Tibial artery (tissue), 4 donors: ENCODE measurements at regions not wholly inside any gene's neighbourhood (a gene's known extent, or its start where the extent isn't known, plus 50 kb on each side); places are given as distances from the start of the nearest gene placed in this dataset.

Experiments
- DNase-seq, 2 donors: peaks; one replicate each; pipeline ENCODE4 v3.0.0-alpha.2; 2019
- H3K27ac ChIP-seq, 2 donors: fragments of 200-600 bp; sonication (generic) in 1 of 2; 1 replicate in 1 of 2; 2 replicates in 1 of 2; pipeline ENCODE4 v1.5.1; 2018 to 2019; ENCODE audit warnings: mild to moderate bottlenecking in 1 of 2
- H3K27me3 ChIP-seq, 2 donors: fragments of 200-600 bp; sonication (generic) in 1 of 2; one replicate each; pipeline versions ENCODE4 v1.5.1 to v1.6.0; 2016 to 2019
- H3K36me3 ChIP-seq, 3 donors: fragments of 200-600 bp; sonication (generic) in 2 of 3; one replicate each; pipeline ENCODE4 v1.5.1; 2016 to 2019; ENCODE audit warnings: mild to moderate bottlenecking in 2 of 3
- H3K4me1 ChIP-seq, 4 donors: fragments of 200-600 bp; sonication (generic) in 2 of 4; 1 replicate in 3 of 4; 2 replicates in 1 of 4; pipeline ENCODE4 v1.5.1; 2016 to 2019
- H3K4me3 ChIP-seq, 2 donors: fragments of 200-600 bp; sonication (generic) in 1 of 2; 1 replicate in 1 of 2; 2 replicates in 1 of 2; pipeline ENCODE4 v1.5.1; 2018 to 2019; ENCODE audit warnings: mild to moderate bottlenecking in 2 of 2
- H3K9me3 ChIP-seq, 3 donors: fragments of 200-600 bp; sonication (generic) in 1 of 3; one replicate each; pipeline ENCODE4 v1.5.1; 2016 to 2019
- CTCF ChIP-seq, 2 experiments: fragments of 200-600 bp in 1 of 2; fragments of 450-650 bp in 1 of 2; IDR thresholded peaks; one replicate each; pipeline ENCODE4 v1.5.1; 2017 to 2019; ENCODE audit warnings: antibody characterized with exemption in 2 of 2, mild to moderate bottlenecking in 1 of 2, moderate library complexity in 1 of 2
- intact Hi-C: fragments of 100-400 bp; cut with DNase I; formaldehyde crosslinking; loops from one replicate; pipeline ENCODE4 v1.15.0; 2023; ENCODE audit warnings: low total_unique reads

GRCh38 chr12:25323581-25323982, 72.9 kb upstream of the KRAS start:
- Histone ChIP-seq H3K4me3 (no peak overlapping the region), H3K27me3 (no peaks in the 10 kb centered on the region), H3K27ac (no peak overlapping the region), H3K36me3 (no peaks in the 10 kb centered on the region), H3K9me3 (no peaks in the 10 kb centered on the region), H3K4me1 (no peaks in the 10 kb centered on the region)
- DNase-seq, result no peak
- TF ChIP-seq CTCF (IDR thresholded peaks at IDR 0.05), result no peak
- intact Hi-C loops, result no loop called here

- Histone ChIP-seq H3K27me3 (no peaks in the 10 kb centered on the region), H3K9me3 (no peaks in the 10 kb centered on the region), H3K4me3 (no peak overlapping the region), H3K27ac (no peak overlapping the region), H3K4me1 (no peaks in the 10 kb centered on the region), H3K36me3 (no peaks in the 10 kb centered on the region)
- intact Hi-C loops, result no loop called here
- DNase-seq, result no peak
- TF ChIP-seq CTCF (IDR thresholded peaks at IDR 0.05), result no peak
Measured at GRCh38 chr12:25322918-25323531, 72.3 kb upstream of the KRAS start.

- DNase-seq, result no peak
- H3K27me3 ChIP-seq, result no peaks in the 10 kb centered on the region
- H3K27ac ChIP-seq, result no peak overlapping the region
- intact Hi-C loops, result no loop called here
- no peak overlapping the region for H3K4me3 ChIP-seq
- H3K4me1 ChIP-seq, result no peaks in the 10 kb centered on the region
- no peak for TF ChIP-seq CTCF (IDR thresholded peaks at IDR 0.05)
- no peaks in the 10 kb centered on the region for H3K36me3 ChIP-seq
- H3K9me3 ChIP-seq, result no peaks in the 10 kb centered on the region
Measured at GRCh38 chr12:25322351-25322750, 71.6 kb upstream of the KRAS start.

GRCh38 chr12:25321772-25322171, 71.0 kb upstream of the KRAS start:
- H3K27me3 ChIP-seq, result no peaks in the 10 kb centered on the region
- no peaks in the 10 kb centered on the region for H3K36me3 ChIP-seq
- no peaks in the 10 kb centered on the region for H3K4me1 ChIP-seq
- no peak for DNase-seq
- no peak for TF ChIP-seq CTCF (IDR thresholded peaks at IDR 0.05)
- no peaks in the 10 kb centered on the region for H3K9me3 ChIP-seq
- no peak overlapping the region for H3K27ac ChIP-seq
- no peak overlapping the region for H3K4me3 ChIP-seq
- intact Hi-C loops, result no loop called here

GRCh38 chr12:25320123-25321006, 69.6 kb upstream of the KRAS start:
- Histone ChIP-seq H3K4me1 (no peaks in the 10 kb centered on the region), H3K9me3 (no peaks in the 10 kb centered on the region), H3K27me3 (no peaks in the 10 kb centered on the region), H3K36me3 (no peaks in the 10 kb centered on the region), H3K27ac (no peak overlapping the region), H3K4me3 (no peak overlapping the region)
- intact Hi-C loops, result no loop called here
- no peak for DNase-seq
- TF ChIP-seq CTCF (IDR thresholded peaks at IDR 0.05), result no peak
